ENCODE measurements at regions not wholly inside any gene's neighbourhood (a gene's known extent, or its start where the extent isn't known, plus 50 kb on each side); places are given as distances from the start of the nearest gene placed in this dataset.

GRCh38 chr12:58131986-58132755 is 190.8 kb downstream of the ATP23 start:
- POLR2A ChIA-PET: no interaction called here
- CTCF ChIA-PET: no interaction called here
- no peak overlapping the region for H3K27ac Mint-ChIP-seq (ENCODE audit: low read depth, unreplicated experiment)
- no peak for TF ChIP-seq CTCF (IDR thresholded peaks at IDR 0.05; ENCODE audit: unreplicated experiment)
- no peaks in the 10 kb centered on the region for H3K4me1 Mint-ChIP-seq (ENCODE audit: insufficient read depth, unreplicated experiment)
- H3K36me3 Mint-ChIP-seq (ENCODE audit: insufficient read depth, unreplicated experiment): no peaks in the 10 kb centered on the region
- H3K27me3 Mint-ChIP-seq (ENCODE audit: insufficient read depth, unreplicated experiment): no peaks in the 10 kb centered on the region
- BruUV-seq (replicated peaks): no TSS peak
- no peak for DNase-seq (ENCODE audit: unreplicated experiment)
- H3K4me3 Mint-ChIP-seq (ENCODE audit: unreplicated experiment): no peak overlapping the region
- no peaks in the 10 kb centered on the region for H3K9me3 Mint-ChIP-seq (ENCODE audit: unreplicated experiment)
- intact Hi-C loops (cut with micrococcal nuclease): no loop called here

GRCh38 chr12:58138424-58138823 is 197.1 kb downstream of the ATP23 start:
- intact Hi-C loops (cut with micrococcal nuclease): no loop called here
- H3K36me3 Mint-ChIP-seq (ENCODE audit: insufficient read depth, unreplicated experiment): no peaks in the 10 kb centered on the region
- H3K9me3 Mint-ChIP-seq (ENCODE audit: unreplicated experiment): no peaks in the 10 kb centered on the region
- no TSS peak for BruUV-seq (replicated peaks)
- ChIA-PET POLR2A (interaction anchor here (0.6 kb wide), 1 partner anchor 21 kb away, joined by 3 read pairs; no protein-coding TSS in a partner anchor), CTCF (interaction anchor here (0.6 kb wide), 1 partner anchor 20 kb away, joined by 3 read pairs; no protein-coding TSS in a partner anchor)
- H3K27ac Mint-ChIP-seq (ENCODE audit: low read depth, unreplicated experiment): no peak overlapping the region
- DNase-seq (ENCODE audit: unreplicated experiment): peak; percentile 31
- no peaks in the 10 kb centered on the region for H3K27me3 Mint-ChIP-seq (ENCODE audit: insufficient read depth, unreplicated experiment)
- no peak for TF ChIP-seq CTCF (IDR thresholded peaks at IDR 0.05; ENCODE audit: unreplicated experiment)
- H3K4me3 Mint-ChIP-seq (ENCODE audit: unreplicated experiment): no peak overlapping the region
- no peaks in the 10 kb centered on the region for H3K4me1 Mint-ChIP-seq (ENCODE audit: insufficient read depth, unreplicated experiment)

GRCh38 chr12:58139894-58140293 is 198.5 kb downstream of the ATP23 start:
- H3K9me3 Mint-ChIP-seq (ENCODE audit: unreplicated experiment): no peaks in the 10 kb centered on the region

GRCh38 chr12:58140395-58140794 is 199.0 kb downstream of the ATP23 start:
- H3K4me3 Mint-ChIP-seq (ENCODE audit: unreplicated experiment): no peak overlapping the region
- H3K27me3 Mint-ChIP-seq (ENCODE audit: insufficient read depth, unreplicated experiment): no peaks in the 10 kb centered on the region
- no TSS peak for BruUV-seq (replicated peaks)
- no peaks in the 10 kb centered on the region for H3K9me3 Mint-ChIP-seq (ENCODE audit: unreplicated experiment)
- H3K36me3 Mint-ChIP-seq (ENCODE audit: insufficient read depth, unreplicated experiment): no peaks in the 10 kb centered on the region
- TF ChIP-seq CTCF (IDR thresholded peaks at IDR 0.05; ENCODE audit: unreplicated experiment): no peak
- H3K27ac Mint-ChIP-seq (ENCODE audit: low read depth, unreplicated experiment): no peak overlapping the region
- CTCF ChIA-PET: interaction anchor here (0.6 kb wide), 1 partner anchor 723 kb away, joined by 3 read pairs; no protein-coding TSS in a partner anchor
- H3K4me1 Mint-ChIP-seq (ENCODE audit: insufficient read depth, unreplicated experiment): no peaks in the 10 kb centered on the region
- intact Hi-C loops (cut with micrococcal nuclease): no loop called here
- POLR2A ChIA-PET: no interaction called here
- DNase-seq (ENCODE audit: unreplicated experiment): no peak

More at GRCh38 chr12:58139894-58140293, 198.5 kb downstream of the ATP23 start:
- Mint-ChIP-seq H3K4me3 (ENCODE audit: unreplicated experiment) (no peak overlapping the region), H3K4me1 (ENCODE audit: insufficient read depth, unreplicated experiment) (no peaks in the 10 kb centered on the region), H3K36me3 (ENCODE audit: insufficient read depth, unreplicated experiment) (no peaks in the 10 kb centered on the region), H3K27me3 (ENCODE audit: insufficient read depth, unreplicated experiment) (no peaks in the 10 kb centered on the region), H3K27ac (ENCODE audit: low read depth, unreplicated experiment) (no peak overlapping the region)
- intact Hi-C loops (cut with micrococcal nuclease): no loop called here
- ChIA-PET CTCF (interaction anchor here (0.6 kb wide), 1 partner anchor 305 kb away, joined by 4 read pairs; no protein-coding TSS in a partner anchor), POLR2A (no interaction called here)
- no peak for DNase-seq (ENCODE audit: unreplicated experiment)
- TF ChIP-seq CTCF (IDR thresholded peaks at IDR 0.05; ENCODE audit: unreplicated experiment): no peak
- BruUV-seq (replicated peaks): no TSS peak

Data from MCF 10A (cell line).